ENCODE measurements at regions not wholly inside any gene's neighbourhood (a gene's known extent, or its start where the extent isn't known, plus 50 kb on each side); places are given as distances from the start of the nearest gene placed in this dataset.

DNA sequence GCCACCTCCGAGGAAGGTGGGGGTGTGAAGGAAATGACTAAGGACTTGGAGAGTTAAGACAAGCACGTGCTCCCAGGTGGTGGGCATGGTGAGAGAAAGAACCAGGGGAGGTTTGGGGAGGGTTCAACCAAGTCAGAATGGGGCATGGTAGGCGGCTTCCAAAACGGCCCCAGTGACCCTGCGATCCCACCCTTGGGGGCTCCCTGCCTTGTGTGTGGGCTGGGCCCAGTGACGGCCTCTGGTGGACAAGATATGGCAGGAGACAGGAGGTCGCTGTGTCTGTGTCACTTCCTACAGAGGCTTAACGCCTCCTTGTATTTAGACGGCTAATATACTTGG, 51.3 kb upstream of the IRX4 start:
- H3K4me1 Mint-ChIP-seq = no peaks in the 10 kb centered on the region
- peaks cover 47% of the 10 kb centered on the region for H3K27me3 Mint-ChIP-seq (ENCODE audit: low read depth, poor library complexity)
- H3K9me3 Mint-ChIP-seq = no peaks in the 10 kb centered on the region
- no peak overlapping the region for H3K4me3 Mint-ChIP-seq
- DNase-seq = no peak
- TF ChIP-seq, protein P1, sequence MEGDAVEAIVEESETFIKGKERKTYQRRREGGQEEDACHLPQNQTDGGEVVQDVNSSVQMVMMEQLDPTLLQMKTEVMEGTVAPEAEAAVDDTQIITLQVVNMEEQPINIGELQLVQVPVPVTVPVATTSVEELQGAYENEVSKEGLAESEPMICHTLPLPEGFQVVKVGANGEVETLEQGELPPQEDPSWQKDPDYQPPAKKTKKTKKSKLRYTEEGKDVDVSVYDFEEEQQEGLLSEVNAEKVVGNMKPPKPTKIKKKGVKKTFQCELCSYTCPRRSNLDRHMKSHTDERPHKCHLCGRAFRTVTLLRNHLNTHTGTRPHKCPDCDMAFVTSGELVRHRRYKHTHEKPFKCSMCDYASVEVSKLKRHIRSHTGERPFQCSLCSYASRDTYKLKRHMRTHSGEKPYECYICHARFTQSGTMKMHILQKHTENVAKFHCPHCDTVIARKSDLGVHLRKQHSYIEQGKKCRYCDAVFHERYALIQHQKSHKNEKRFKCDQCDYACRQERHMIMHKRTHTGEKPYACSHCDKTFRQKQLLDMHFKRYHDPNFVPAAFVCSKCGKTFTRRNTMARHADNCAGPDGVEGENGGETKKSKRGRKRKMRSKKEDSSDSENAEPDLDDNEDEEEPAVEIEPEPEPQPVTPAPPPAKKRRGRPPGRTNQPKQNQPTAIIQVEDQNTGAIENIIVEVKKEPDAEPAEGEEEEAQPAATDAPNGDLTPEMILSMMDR (IDR thresholded peaks at IDR 0.05) = no peak
- no peaks in the 10 kb centered on the region for H3K36me3 Mint-ChIP-seq (ENCODE audit: low read depth)
- no peak overlapping the region for H3K27ac Mint-ChIP-seq

DNA sequence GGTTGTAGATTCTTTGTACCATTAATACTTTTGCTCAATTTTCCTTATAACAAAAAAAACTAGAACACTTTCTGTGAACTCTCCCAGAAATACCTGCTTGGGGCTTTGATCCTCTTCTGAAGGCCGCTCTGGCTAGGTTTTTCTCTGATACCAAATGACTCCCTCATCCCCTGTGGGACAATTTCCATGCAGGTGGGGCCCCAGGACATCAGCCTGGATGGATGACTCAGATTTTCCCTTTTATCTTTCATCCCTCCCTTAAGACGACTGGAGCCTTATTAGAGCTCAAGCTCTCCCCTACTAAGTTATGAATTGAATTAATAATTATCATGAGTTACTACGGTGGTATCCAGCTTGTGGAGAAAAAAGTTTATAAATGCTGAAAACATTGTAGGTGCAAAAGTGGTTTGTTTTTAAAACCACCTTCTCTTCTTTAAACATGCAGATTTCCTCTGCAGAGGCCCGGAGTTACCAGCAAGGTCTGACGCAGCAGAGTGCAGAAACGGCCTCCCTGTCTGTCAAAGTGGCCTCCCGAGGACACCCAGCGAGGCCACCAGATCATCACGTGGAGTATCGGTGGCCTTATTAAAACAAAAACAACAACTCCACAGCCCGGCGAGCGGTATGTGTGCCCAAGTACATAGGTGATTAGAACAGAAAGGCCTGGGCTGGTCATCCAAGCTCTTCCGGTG, 50.8 kb upstream of the IRX4 start:
- TF ChIP-seq, protein P1 (IDR thresholded peaks at IDR 0.05) = no peak
- Mint-ChIP-seq H3K4me1 (no peaks in the 10 kb centered on the region), H3K9me3 (no peaks in the 10 kb centered on the region), H3K36me3 (ENCODE audit: low read depth) (no peaks in the 10 kb centered on the region), H3K4me3 (no peak overlapping the region), H3K27ac (no peak overlapping the region), H3K27me3 (ENCODE audit: low read depth, poor library complexity) (peaks cover 43% of the 10 kb centered on the region)
- DNase-seq = no peak
